ENCODE measurements at regions not wholly inside any gene's neighbourhood (a gene's known extent, or its start where the extent isn't known, plus 50 kb on each side); places are given as distances from the start of the nearest gene placed in this dataset.

DNA sequence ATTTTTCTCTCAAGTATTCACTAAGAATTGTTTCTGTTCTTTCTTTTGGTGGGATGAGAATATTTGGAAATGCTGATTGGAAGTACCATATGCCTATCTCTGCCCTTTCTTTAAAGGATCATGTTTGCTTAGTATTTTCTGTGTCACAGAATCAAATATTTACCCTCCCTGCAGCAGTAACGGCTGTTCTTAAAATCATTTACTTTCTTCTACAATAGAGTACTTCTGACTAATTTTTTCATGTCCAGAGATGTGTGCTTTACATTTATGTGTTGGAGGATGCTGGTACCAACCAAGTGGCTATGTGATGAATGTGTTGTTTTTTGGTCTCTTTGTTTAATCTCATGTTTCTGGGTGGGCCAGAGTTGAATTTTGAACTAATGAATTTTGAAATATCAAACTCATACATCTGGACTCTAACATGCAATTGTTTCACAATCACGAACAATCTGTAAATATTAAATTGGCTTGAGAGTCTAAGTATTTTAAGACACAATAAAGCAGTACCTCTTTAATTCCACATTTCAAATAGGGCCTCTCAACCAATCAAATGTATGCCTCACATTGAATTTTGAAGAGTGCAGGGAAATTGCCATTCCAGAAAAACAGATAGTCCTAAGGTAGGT, 59.4 kb upstream of the ARSJ start:
- Histone ChIP-seq H2BK12ac (ENCODE audit: low read length in 2 of 2) (no peak overlapping the region), H3K4ac (ENCODE audit: low read depth in 1 of 2, low read length in 2 of 2) (no peak overlapping the region), H2AFZ (ENCODE audit: low read depth, low read length) (no peak overlapping the region), H4K8ac (ENCODE audit: low read length) (no peak overlapping the region), H2BK15ac (ENCODE audit: low read depth, poor library complexity, severe bottlenecking) (no peak overlapping the region), H2BK5ac (ENCODE audit: low read depth, low read length, poor library complexity, severe bottlenecking) (no peak overlapping the region), H2BK120ac (ENCODE audit: low read depth, low read length) (no peak overlapping the region), H2AK5ac (ENCODE audit: low read length, severe bottlenecking) (no peak overlapping the region), H3K27ac (ENCODE audit: low read length, poor library complexity, severe bottlenecking) (no peak overlapping the region), H3K79me1 (replicated peaks; ENCODE audit: low read length, poor library complexity, severe bottlenecking) (no peaks in the 10 kb centered on the region), H3K4me2 (ENCODE audit: low read length, poor library complexity, severe bottlenecking) (no peak overlapping the region), H3K4me3 (ENCODE audit: insufficient read depth in 1 of 2, low read depth in 1 of 2, low read length in 2 of 2) (no peak overlapping the region), H3K9me3 (ENCODE audit: control insufficient read depth, low read length) (no peaks in the 10 kb centered on the region), H4K91ac (ENCODE audit: low read length) (no peak overlapping the region), H3K36me3 (ENCODE audit: control insufficient read depth in 1 of 2, insufficient read depth in 2 of 2, low read depth in 1 of 2, low read length in 2 of 2) (no peaks in the 10 kb centered on the region), H3K4me1 (ENCODE audit: control insufficient read depth, insufficient read depth, low read depth, low read length) (no peaks in the 10 kb centered on the region), H3K18ac (ENCODE audit: low read depth in 1 of 2, low read length in 2 of 2) (no peak overlapping the region), H3K27me3 (ENCODE audit: control insufficient read depth in 1 of 2, insufficient read depth in 1 of 2, low read length in 2 of 2) (no peaks in the 10 kb centered on the region), H3K23ac (ENCODE audit: low read length in 2 of 2) (no peak overlapping the region), H3K14ac (ENCODE audit: low read length in 2 of 2) (no peak overlapping the region), H3K9ac (ENCODE audit: low read length) (no peak overlapping the region)
- no peak for DNase-seq
- no CpG with 5 or more reads among the region's 2 CpGs for WGBS

DNA sequence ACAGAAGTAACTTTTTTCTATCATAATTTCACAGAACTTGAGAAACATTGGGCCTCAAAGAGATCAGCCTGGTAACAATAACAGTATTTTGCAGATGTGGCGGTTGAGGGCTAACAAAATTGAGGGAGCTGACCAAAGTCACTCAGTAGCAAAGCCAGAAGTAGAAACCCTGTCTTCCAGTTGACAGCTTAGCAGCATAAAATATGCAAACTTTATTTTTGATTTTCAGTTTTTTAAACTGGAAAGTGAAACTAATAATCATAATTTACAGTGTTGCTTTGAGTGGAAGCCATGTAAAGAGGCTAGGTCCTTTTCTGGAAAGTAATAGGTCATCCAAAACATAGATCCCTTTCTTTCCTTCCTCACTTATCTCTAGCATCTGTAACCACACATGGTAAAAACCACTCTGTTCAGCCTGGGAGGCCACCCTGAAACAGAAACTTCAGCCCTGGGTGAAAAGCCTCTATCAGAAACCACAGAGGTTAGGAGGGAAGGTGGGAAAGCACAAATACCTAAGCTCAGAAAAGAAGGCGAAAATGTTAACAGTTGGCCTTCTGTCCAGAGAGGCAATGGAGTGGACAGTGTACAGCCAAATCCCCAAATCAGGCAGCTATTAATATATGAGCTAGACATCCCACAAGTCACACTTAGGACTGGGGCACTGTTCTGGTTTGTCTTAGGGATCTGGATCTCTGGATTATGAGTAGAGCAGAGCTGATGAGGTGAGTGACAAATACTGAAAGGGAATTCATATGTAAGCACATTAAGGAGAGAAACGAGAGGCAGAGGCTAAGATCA, 61.1 kb upstream of the ARSJ start:
- 81% methylated on average over 2 of the region's 3 CpGs for WGBS

DNA sequence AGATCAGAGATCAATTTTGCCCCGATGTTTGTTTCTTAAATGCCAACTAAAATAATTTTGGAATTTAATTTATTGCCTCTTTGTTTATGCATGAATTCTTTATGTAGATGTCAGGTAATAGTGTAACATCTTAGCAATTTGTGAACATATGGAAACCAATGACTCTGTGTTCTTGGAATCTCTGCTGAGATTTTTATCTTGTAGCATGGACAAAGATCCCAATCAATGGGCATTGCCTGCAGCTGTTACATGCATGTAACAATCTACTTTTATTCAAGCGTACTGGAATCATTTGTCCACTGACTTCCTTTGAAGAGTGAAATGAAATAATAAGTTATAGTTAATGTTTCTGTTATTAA, 61.6 kb upstream of the ARSJ start:
- Histone ChIP-seq H3K9ac (ENCODE audit: low read length) (no peak overlapping the region), H3K4me3 (ENCODE audit: insufficient read depth in 1 of 2, low read depth in 1 of 2, low read length in 2 of 2) (no peak overlapping the region), H3K4me2 (ENCODE audit: low read length, poor library complexity, severe bottlenecking) (no peak overlapping the region), H4K8ac (ENCODE audit: low read length) (no peak overlapping the region), H3K9me3 (ENCODE audit: control insufficient read depth, low read length) (no peaks in the 10 kb centered on the region), H2AK5ac (ENCODE audit: low read length, severe bottlenecking) (no peak overlapping the region), H2BK12ac (ENCODE audit: low read length in 2 of 2) (no peak overlapping the region), H3K27me3 (ENCODE audit: control insufficient read depth in 1 of 2, insufficient read depth in 1 of 2, low read length in 2 of 2) (no peaks in the 10 kb centered on the region), H3K36me3 (ENCODE audit: control insufficient read depth in 1 of 2, insufficient read depth in 2 of 2, low read depth in 1 of 2, low read length in 2 of 2) (no peaks in the 10 kb centered on the region), H2BK15ac (ENCODE audit: low read depth, poor library complexity, severe bottlenecking) (no peak overlapping the region), H3K27ac (ENCODE audit: low read length, poor library complexity, severe bottlenecking) (no peak overlapping the region), H3K4me1 (ENCODE audit: control insufficient read depth, insufficient read depth, low read depth, low read length) (no peaks in the 10 kb centered on the region), H3K4ac (ENCODE audit: low read depth in 1 of 2, low read length in 2 of 2) (no peak overlapping the region), H2BK5ac (ENCODE audit: low read depth, low read length, poor library complexity, severe bottlenecking) (no peak overlapping the region), H3K14ac (ENCODE audit: low read length in 2 of 2) (no peak overlapping the region), H3K79me1 (replicated peaks; ENCODE audit: low read length, poor library complexity, severe bottlenecking) (no peaks in the 10 kb centered on the region), H4K91ac (ENCODE audit: low read length) (no peak overlapping the region), H2AFZ (ENCODE audit: low read depth, low read length) (no peak overlapping the region), H2BK120ac (ENCODE audit: low read depth, low read length) (no peak overlapping the region), H3K18ac (ENCODE audit: low read depth in 1 of 2, low read length in 2 of 2) (no peak overlapping the region), H3K23ac (ENCODE audit: low read length in 2 of 2) (no peak overlapping the region)
- WGBS, result 63% methylated on average over 1 of the region's 2 CpGs
- no peak for DNase-seq

More for the DNA sequence above, 61.1 kb upstream of the ARSJ start:
- no peaks in the 10 kb centered on the region for H3K9me3 ChIP-seq (ENCODE audit: control insufficient read depth, low read length)
- H2AFZ ChIP-seq (ENCODE audit: low read depth, low read length), result no peak overlapping the region
- H4K91ac ChIP-seq (ENCODE audit: low read length), result peak overlapping the region; percentile 61
- H2BK5ac ChIP-seq (ENCODE audit: low read depth, low read length, poor library complexity, severe bottlenecking), result no peak overlapping the region
- H2AK5ac ChIP-seq (ENCODE audit: low read length, severe bottlenecking), result no peak overlapping the region
- no peaks in the 10 kb centered on the region for H3K27me3 ChIP-seq (ENCODE audit: control insufficient read depth in 1 of 2, insufficient read depth in 1 of 2, low read length in 2 of 2)
- no peaks in the 10 kb centered on the region for H3K79me1 ChIP-seq (replicated peaks; ENCODE audit: low read length, poor library complexity, severe bottlenecking)
- H3K18ac ChIP-seq (ENCODE audit: low read depth in 1 of 2, low read length in 2 of 2), result peak overlapping the region in 1 of 2 experiments; percentile 43
- no peak overlapping the region for H3K14ac ChIP-seq (ENCODE audit: low read length in 2 of 2)
- peak; percentile 48 for DNase-seq
- H3K4me3 ChIP-seq (ENCODE audit: insufficient read depth in 1 of 2, low read depth in 1 of 2, low read length in 2 of 2), result no peak overlapping the region
- no peak overlapping the region for H3K4ac ChIP-seq (ENCODE audit: low read depth in 1 of 2, low read length in 2 of 2)
- no peak overlapping the region for H4K8ac ChIP-seq (ENCODE audit: low read length)
- no peak overlapping the region for H3K4me2 ChIP-seq (ENCODE audit: low read length, poor library complexity, severe bottlenecking)
- no peak overlapping the region for H2BK12ac ChIP-seq (ENCODE audit: low read length in 2 of 2)
- H3K9ac ChIP-seq (ENCODE audit: low read length), result no peak overlapping the region
- no peak overlapping the region for H3K27ac ChIP-seq (ENCODE audit: low read length, poor library complexity, severe bottlenecking)
- H2BK15ac ChIP-seq (ENCODE audit: low read depth, poor library complexity, severe bottlenecking), result no peak overlapping the region
- H2BK120ac ChIP-seq (ENCODE audit: low read depth, low read length), result no peak overlapping the region
- no peaks in the 10 kb centered on the region for H3K36me3 ChIP-seq (ENCODE audit: control insufficient read depth in 1 of 2, insufficient read depth in 2 of 2, low read depth in 1 of 2, low read length in 2 of 2)
- no peak overlapping the region for H3K23ac ChIP-seq (ENCODE audit: low read length in 2 of 2)
- no peaks in the 10 kb centered on the region for H3K4me1 ChIP-seq (ENCODE audit: control insufficient read depth, insufficient read depth, low read depth, low read length)

DNA sequence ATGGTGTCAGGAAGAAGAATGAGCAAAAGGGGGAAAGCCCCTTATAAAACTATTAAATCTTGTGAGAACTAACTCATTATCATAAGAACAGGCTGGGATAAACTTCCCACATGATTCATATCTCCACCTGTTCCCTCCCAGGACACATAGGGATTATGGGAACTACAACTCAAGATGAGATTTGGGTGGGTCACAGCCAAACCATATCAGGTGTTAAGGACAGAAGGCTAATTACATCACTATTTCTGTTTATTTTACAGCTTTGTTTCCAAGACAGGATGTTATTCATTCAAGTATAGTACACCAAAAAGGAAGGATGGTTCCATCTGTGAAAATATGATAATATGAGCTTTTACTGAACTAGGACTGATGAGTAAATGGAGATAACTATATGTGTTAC, 63.7 kb upstream of the ARSJ start:
- Histone ChIP-seq H3K18ac (ENCODE audit: low read depth in 1 of 2, low read length in 2 of 2) (no peak overlapping the region), H2BK5ac (ENCODE audit: low read depth, low read length, poor library complexity, severe bottlenecking) (no peak overlapping the region), H2AK5ac (ENCODE audit: low read length, severe bottlenecking) (no peak overlapping the region), H3K4ac (ENCODE audit: low read depth in 1 of 2, low read length in 2 of 2) (no peak overlapping the region), H3K9me3 (ENCODE audit: control insufficient read depth, low read length) (no peaks in the 10 kb centered on the region), H2BK12ac (ENCODE audit: low read length in 2 of 2) (no peak overlapping the region), H3K9ac (ENCODE audit: low read length) (no peak overlapping the region), H3K79me1 (replicated peaks; ENCODE audit: low read length, poor library complexity, severe bottlenecking) (no peaks in the 10 kb centered on the region), H3K4me1 (ENCODE audit: control insufficient read depth, insufficient read depth, low read depth, low read length) (no peaks in the 10 kb centered on the region), H2AFZ (ENCODE audit: low read depth, low read length) (no peak overlapping the region), H3K14ac (ENCODE audit: low read length in 2 of 2) (no peak overlapping the region), H2BK120ac (ENCODE audit: low read depth, low read length) (no peak overlapping the region), H3K4me3 (ENCODE audit: insufficient read depth in 1 of 2, low read depth in 1 of 2, low read length in 2 of 2) (no peak overlapping the region), H3K36me3 (ENCODE audit: control insufficient read depth in 1 of 2, insufficient read depth in 2 of 2, low read depth in 1 of 2, low read length in 2 of 2) (no peaks in the 10 kb centered on the region), H3K4me2 (ENCODE audit: low read length, poor library complexity, severe bottlenecking) (no peak overlapping the region), H3K27me3 (ENCODE audit: control insufficient read depth in 1 of 2, insufficient read depth in 1 of 2, low read length in 2 of 2) (no peaks in the 10 kb centered on the region), H3K23ac (ENCODE audit: low read length in 2 of 2) (no peak overlapping the region), H4K8ac (ENCODE audit: low read length) (no peak overlapping the region), H2BK15ac (ENCODE audit: low read depth, poor library complexity, severe bottlenecking) (no peak overlapping the region), H3K27ac (ENCODE audit: low read length, poor library complexity, severe bottlenecking) (no peak overlapping the region), H4K91ac (ENCODE audit: low read length) (no peak overlapping the region)
- DNase-seq, result no peak

Data from mesenchymal stem cell (in vitro differentiated cells and primary cell).